Astrocyte (in vitro differentiated cells and primary cell): ENCODE measurements at regions not wholly inside any gene's neighbourhood (a gene's known extent, or its start where the extent isn't known, plus 50 kb on each side); places are given as distances from the start of the nearest gene placed in this dataset.
"Not testable (repeated sequence)": the region's sequence is repeated elsewhere in the genome, so short reads cannot be mapped to it uniquely, and the experiment has no call there.

ENCODE experiments used
- DNase-seq: peaks from one replicate; pipeline ENCODE4 v3.0.0-alpha.2; 2010; ENCODE audit warnings: low read depth
- FAIRE-seq: peaks from 2 replicates; lab custom pipeline; 2011; peaks lifted over from hg19 to GRCh38; lab: Jason Lieb, UNC
- H2AFZ ChIP-seq: 2 replicates; pipeline ENCODE4 v1.6.0; 2012; ENCODE audit warnings: low read depth, low read length, inconsistent platforms
- H3K27ac ChIP-seq: 2 replicates; pipeline ENCODE4 v1.5.1; 2011; ENCODE audit warnings: low read depth, low read length, inconsistent platforms
- H3K27me3 ChIP-seq: 2 replicates; pipeline ENCODE4 v1.6.0; 2011; ENCODE audit warnings: low read length, inconsistent platforms; ENCODE audit not compliant: insufficient read depth
- H3K36me3 ChIP-seq: 2 replicates; pipeline ENCODE4 v1.5.1; 2011; ENCODE audit warnings: low read length, inconsistent platforms; ENCODE audit not compliant: insufficient read depth
- H3K4me1 ChIP-seq: 2 replicates; pipeline ENCODE4 v1.5.1; 2011; ENCODE audit warnings: low read length, inconsistent platforms; ENCODE audit not compliant: insufficient read depth
- H3K4me2 ChIP-seq: 2 replicates; pipeline ENCODE4 v1.6.0; 2012; ENCODE audit warnings: low read length, inconsistent platforms
- H3K4me3 ChIP-seq: 2 replicates; pipeline ENCODE4 v1.5.1; 2011; ENCODE audit warnings: low read depth, mild to moderate bottlenecking, low read length, inconsistent platforms; ENCODE audit not compliant: insufficient read depth
- H3K79me2 ChIP-seq: 2 replicates; pipeline ENCODE4 v1.6.0; 2012; ENCODE audit warnings: mild to moderate bottlenecking, low read length, inconsistent platforms; ENCODE audit not compliant: insufficient read depth
- H3K9ac ChIP-seq: 2 replicates; pipeline ENCODE4 v1.6.0; 2012; ENCODE audit warnings: mild to moderate bottlenecking, low read length, inconsistent platforms
- H3K9me3 ChIP-seq: 2 replicates; pipeline ENCODE4 v1.5.1; 2012; ENCODE audit warnings: low read depth, mild to moderate bottlenecking, low read length, inconsistent platforms; ENCODE audit not compliant: insufficient read depth
- H4K20me1 ChIP-seq: 2 replicates; pipeline ENCODE4 v1.6.0; 2012; ENCODE audit warnings: low read length, inconsistent platforms; ENCODE audit not compliant: insufficient read depth
- H3K27ac Mint-ChIP-seq: one replicate; pipeline ENCODE4 v1.8.0; 2021; ENCODE audit warnings: mild to moderate bottlenecking, mixed read lengths; ENCODE audit not compliant: unreplicated experiment
- H3K27me3 Mint-ChIP-seq: one replicate; pipeline ENCODE4 v1.8.0; 2021; ENCODE audit warnings: low read depth, mixed read lengths; ENCODE audit not compliant: unreplicated experiment
- H3K36me3 Mint-ChIP-seq: one replicate; pipeline ENCODE4 v1.8.0; 2021; ENCODE audit warnings: low read depth, mixed read lengths; ENCODE audit not compliant: unreplicated experiment
- H3K4me1 Mint-ChIP-seq: one replicate; pipeline ENCODE4 v1.8.0; 2021; ENCODE audit warnings: low read depth, mixed read lengths; ENCODE audit not compliant: unreplicated experiment
- H3K4me3 Mint-ChIP-seq: one replicate; pipeline ENCODE4 v1.8.0; 2021; ENCODE audit warnings: mild to moderate bottlenecking, moderate library complexity, mixed read lengths; ENCODE audit not compliant: unreplicated experiment
- H3K9me3 Mint-ChIP-seq: one replicate; pipeline ENCODE4 v1.8.0; 2021; ENCODE audit warnings: mild to moderate bottlenecking, mixed read lengths; ENCODE audit not compliant: unreplicated experiment
- CTCF ChIP-seq: IDR thresholded peaks from 2 replicates; pipeline ENCODE4 v1.5.1; 2011; ENCODE audit warnings: low read depth, mild to moderate bottlenecking, inconsistent platforms, low read length, moderate library complexity; ENCODE audit not compliant: insufficient read depth
- EZH2 ChIP-seq: IDR thresholded peaks from 2 replicates; pipeline ENCODE4 v1.6.1; 2012; ENCODE audit warnings: mild to moderate bottlenecking, low read length, inconsistent platforms; ENCODE audit not compliant: insufficient read depth

- no peak overlapping the region for H3K27ac Mint-ChIP-seq
- Histone ChIP-seq H3K27ac (no peak overlapping the region), H2AFZ (no peak overlapping the region), H3K9me3 (no peaks in the 10 kb centered on the region), H3K79me2 (no peaks in the 10 kb centered on the region), H3K4me1 (no peaks in the 10 kb centered on the region), H3K27me3 (no peaks in the 10 kb centered on the region), H4K20me1 (no peaks in the 10 kb centered on the region), H3K4me2 (no peak overlapping the region), H3K4me3 (no peak overlapping the region), H3K36me3 (no peaks in the 10 kb centered on the region), H3K9ac (no peak overlapping the region)
- TF ChIP-seq EZH2, result no peak
- no peak for TF ChIP-seq CTCF
- H3K4me1 Mint-ChIP-seq, result no peaks in the 10 kb centered on the region
- no peak for DNase-seq
- no peak overlapping the region for H3K4me3 Mint-ChIP-seq
- peaks cover 3% of the 10 kb centered on the region for H3K36me3 Mint-ChIP-seq
- peaks cover 25% of the 10 kb centered on the region for H3K27me3 Mint-ChIP-seq
- H3K9me3 Mint-ChIP-seq, result peaks cover 25% of the 10 kb centered on the region
- FAIRE-seq, result no peak
These were observed 776.6 kb downstream of the UQCRFS1 start for GRCh38 chr19:28436320-28436719.

GRCh38 chr19:28435551-28436271 is 777.2 kb downstream of the UQCRFS1 start:
- FAIRE-seq (no peak), DNase-seq (no peak)
- peaks cover 3% of the 10 kb centered on the region for H3K36me3 Mint-ChIP-seq
- H3K27me3 Mint-ChIP-seq, result peaks cover 25% of the 10 kb centered on the region
- no peaks in the 10 kb centered on the region for H3K9me3 ChIP-seq
- no peaks in the 10 kb centered on the region for H4K20me1 ChIP-seq
- TF ChIP-seq CTCF (no peak), EZH2 (no peak)
- no peaks in the 10 kb centered on the region for H3K4me1 ChIP-seq
- no peak overlapping the region for H3K4me2 ChIP-seq
- peak overlapping the region; percentile 83 for H3K27ac Mint-ChIP-seq
- H3K27ac ChIP-seq, result no peak overlapping the region
- no peak overlapping the region for H3K9ac ChIP-seq
- H3K27me3 ChIP-seq, result no peaks in the 10 kb centered on the region
- no peak overlapping the region for H3K4me3 Mint-ChIP-seq
- no peak overlapping the region for H2AFZ ChIP-seq
- H3K36me3 ChIP-seq, result no peaks in the 10 kb centered on the region
- H3K4me3 ChIP-seq, result no peak overlapping the region
- H3K79me2 ChIP-seq, result no peaks in the 10 kb centered on the region
- peaks cover 25% of the 10 kb centered on the region for H3K9me3 Mint-ChIP-seq
- no peaks in the 10 kb centered on the region for H3K4me1 Mint-ChIP-seq

GRCh38 chr19:28434794-28435193 is 778.2 kb downstream of the UQCRFS1 start:
- H3K27me3 Mint-ChIP-seq, result peaks cover 25% of the 10 kb centered on the region
- peaks cover 27% of the 10 kb centered on the region for H3K9me3 Mint-ChIP-seq
- not testable (repeated sequence) for H4K20me1 ChIP-seq, FAIRE-seq, H2AFZ ChIP-seq, H3K9me3 ChIP-seq, H3K27me3 ChIP-seq, H3K36me3 Mint-ChIP-seq, H3K4me1 ChIP-seq, H3K9ac ChIP-seq, H3K4me1 Mint-ChIP-seq, H3K4me3 Mint-ChIP-seq, H3K4me2 ChIP-seq, DNase-seq, H3K27ac ChIP-seq, H3K36me3 ChIP-seq, H3K79me2 ChIP-seq, H3K4me3 ChIP-seq
- peak overlapping the region; percentile 83 for H3K27ac Mint-ChIP-seq

- not testable (repeated sequence) for H3K27ac ChIP-seq, H3K36me3 Mint-ChIP-seq, H4K20me1 ChIP-seq, H3K4me3 ChIP-seq, H2AFZ ChIP-seq, H3K4me1 ChIP-seq, H3K9me3 ChIP-seq, H3K27ac Mint-ChIP-seq, H3K4me2 ChIP-seq, FAIRE-seq, H3K79me2 ChIP-seq, H3K4me3 Mint-ChIP-seq, H3K27me3 ChIP-seq, H3K9ac ChIP-seq, H3K36me3 ChIP-seq, DNase-seq, H3K4me1 Mint-ChIP-seq
- Mint-ChIP-seq H3K27me3 (peaks cover 23% of the 10 kb centered on the region), H3K9me3 (peaks cover 27% of the 10 kb centered on the region)
These were observed 778.6 kb downstream of the UQCRFS1 start for GRCh38 chr19:28434365-28434764.

- H3K9me3 ChIP-seq, H3K27me3 ChIP-seq, H3K36me3 Mint-ChIP-seq, H3K4me3 Mint-ChIP-seq, H3K4me1 Mint-ChIP-seq, H3K27ac ChIP-seq, H3K36me3 ChIP-seq, H2AFZ ChIP-seq, H4K20me1 ChIP-seq, H3K27ac Mint-ChIP-seq, H3K79me2 ChIP-seq, H3K4me2 ChIP-seq, H3K9ac ChIP-seq, FAIRE-seq, H3K4me3 ChIP-seq, H3K4me1 ChIP-seq: not testable (repeated sequence)
- peak; percentile 71 for DNase-seq
- Mint-ChIP-seq H3K27me3 (peaks cover 20% of the 10 kb centered on the region), H3K9me3 (peaks cover 27% of the 10 kb centered on the region)
These were observed 779.8 kb downstream of the UQCRFS1 start for GRCh38 chr19:28433166-28433565.
